ENCODE measurements at regions not wholly inside any gene's neighbourhood (a gene's known extent, or its start where the extent isn't known, plus 50 kb on each side); places are given as distances from the start of the nearest gene placed in this dataset.
A peak's percentile ranks its signal among the peaks of the same experiment; 100 is the strongest.

GRCh38 chr6:14711056-14711703 lies 534.7 kb upstream of the JARID2 start:
- Histone ChIP-seq H2AFZ (ENCODE audit: low read length) (no peak overlapping the region), H3K36me3 (ENCODE audit: insufficient read depth, low read length) (no peaks in the 10 kb centered on the region), H3K9me2 (ENCODE audit: insufficient read depth, low read length) (no peaks in the 10 kb centered on the region), H3K27ac (ENCODE audit: low read depth, low read length, poor library complexity, severe bottlenecking) (no peak overlapping the region), H4K20me1 (ENCODE audit: insufficient read depth, low read length) (no peaks in the 10 kb centered on the region), H3K4me2 (ENCODE audit: low read length) (no peak overlapping the region), H3K4me1 (ENCODE audit: insufficient read depth, low read length, poor library complexity, severe bottlenecking) (peaks cover 7% of the 10 kb centered on the region), H3K4me3 (ENCODE audit: low read depth, low read length, poor library complexity, severe bottlenecking) (no peak overlapping the region), H3K9me3 (ENCODE audit: low read length) (no peaks in the 10 kb centered on the region), H3K79me2 (ENCODE audit: insufficient read depth, low read depth, low read length) (no peaks in the 10 kb centered on the region)
- intact Hi-C loops (cut with micrococcal nuclease; ENCODE audit: unreplicated experiment): loop anchor here (5.0 kb wide), 1 partner anchor 499 kb away; no protein-coding TSS in a partner anchor
- DNase-seq (ENCODE audit: low spot score): peak; percentile 79
- CTCF ChIA-PET (ENCODE audit: unreplicated experiment): interaction anchor here (1.2 kb wide), 1 partner anchor 15 kb away, joined by 3 read pairs; no protein-coding TSS in a partner anchor
- TF ChIP-seq CTCF (conservative IDR thresholded peaks at IDR 0.05; ENCODE audit: low read length) (peak; percentile 80), EZH2phosphoT487 (IDR thresholded peaks at IDR 0.05; ENCODE audit: borderline replicate concordance, low read depth, low read length) (no peak)
- no TSS peak for BruUV-seq (replicated peaks)
- POLR2A ChIA-PET: interaction anchor here (0.5 to 1.4 kb wide), 7 partner anchors 25 to 573 kb away, joined by 3 to 7 read pairs (median 3); no protein-coding TSS in a partner anchor

GRCh38 chr6:14711704-14712379 lies 534.0 kb upstream of the JARID2 start:
- Histone ChIP-seq H3K36me3 (ENCODE audit: insufficient read depth, low read length) (no peaks in the 10 kb centered on the region), H2AFZ (ENCODE audit: low read length) (no peak overlapping the region), H3K9me3 (ENCODE audit: low read length) (no peaks in the 10 kb centered on the region), H3K4me2 (ENCODE audit: low read length) (no peak overlapping the region), H3K9me2 (ENCODE audit: insufficient read depth, low read length) (no peaks in the 10 kb centered on the region), H3K4me1 (ENCODE audit: insufficient read depth, low read length, poor library complexity, severe bottlenecking) (peaks cover 12% of the 10 kb centered on the region), H3K4me3 (ENCODE audit: low read depth, low read length, poor library complexity, severe bottlenecking) (no peak overlapping the region), H3K79me2 (ENCODE audit: insufficient read depth, low read depth, low read length) (no peaks in the 10 kb centered on the region), H3K27ac (ENCODE audit: low read depth, low read length, poor library complexity, severe bottlenecking) (no peak overlapping the region), H4K20me1 (ENCODE audit: insufficient read depth, low read length) (no peaks in the 10 kb centered on the region)
- CTCF ChIA-PET (ENCODE audit: unreplicated experiment): interaction anchor here (1.2 kb wide), 1 partner anchor 14 kb away, joined by 3 read pairs; no protein-coding TSS in a partner anchor
- no peak for DNase-seq (ENCODE audit: low spot score)
- no peak for TF ChIP-seq EZH2phosphoT487 (IDR thresholded peaks at IDR 0.05; ENCODE audit: borderline replicate concordance, low read depth, low read length)
- TF ChIP-seq CTCF (conservative IDR thresholded peaks at IDR 0.05; ENCODE audit: low read length): no peak
- intact Hi-C loops (cut with micrococcal nuclease; ENCODE audit: unreplicated experiment): loop anchor here (5.0 kb wide), 1 partner anchor 500 kb away; no protein-coding TSS in a partner anchor
- POLR2A ChIA-PET: interaction anchor here (0.5 to 1.4 kb wide), 5 partner anchors 25 to 499 kb away, joined by 3 to 4 read pairs (median 3); no protein-coding TSS in a partner anchor
- no TSS peak for BruUV-seq (replicated peaks)
